ENCODE measurements at regions not wholly inside any gene's neighbourhood (a gene's known extent, or its start where the extent isn't known, plus 50 kb on each side); places are given as distances from the start of the nearest gene placed in this dataset.

GRCh38 chr3:124402791-124403190 lies 327.5 kb upstream of the UMPS start:
- no peak for DNase-seq (ENCODE audit: low read depth in 2 of 2)

GRCh38 chr3:124404621-124405020 lies 325.6 kb upstream of the UMPS start:
- DNase-seq (ENCODE audit: low read depth in 2 of 2) = no peak

GRCh38 chr3:124407260-124407659 lies 323.0 kb upstream of the UMPS start:
- no peak for DNase-seq (ENCODE audit: low read depth in 2 of 2)

GRCh38 chr3:124409650-124410275 lies 320.5 kb upstream of the UMPS start:
- DNase-seq (ENCODE audit: low read depth in 2 of 2) = no peak

- DNase-seq (ENCODE audit: low read depth in 2 of 2) = no peak
These were observed 319.8 kb upstream of the UMPS start for GRCh38 chr3:124410471-124410870.

DNA sequence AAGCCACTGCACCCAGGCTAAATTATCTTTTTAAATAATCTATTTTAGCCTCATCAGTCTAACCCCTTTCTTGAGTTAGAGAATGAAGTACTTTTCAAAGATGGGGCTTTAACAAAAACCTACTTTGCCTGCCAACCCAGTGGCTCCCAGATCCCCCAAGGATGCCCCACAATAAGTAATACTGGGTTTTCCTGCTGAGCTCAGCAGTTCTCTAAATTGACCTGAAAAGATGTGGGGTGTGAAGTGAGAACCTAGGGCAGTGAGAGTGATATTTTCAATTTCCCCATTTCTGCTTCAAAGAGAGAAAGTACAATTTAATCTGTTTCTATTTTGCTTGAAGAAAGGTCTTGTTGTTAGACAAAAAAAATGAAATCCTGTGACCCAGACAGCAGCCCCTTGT lies 318.5 kb upstream of the UMPS start:
- DNase-seq (ENCODE audit: low read depth in 2 of 2) = no peak

GRCh38 chr3:124412644-124413043 lies 317.6 kb upstream of the UMPS start:
- no peak for DNase-seq (ENCODE audit: low read depth in 2 of 2)

DNA sequence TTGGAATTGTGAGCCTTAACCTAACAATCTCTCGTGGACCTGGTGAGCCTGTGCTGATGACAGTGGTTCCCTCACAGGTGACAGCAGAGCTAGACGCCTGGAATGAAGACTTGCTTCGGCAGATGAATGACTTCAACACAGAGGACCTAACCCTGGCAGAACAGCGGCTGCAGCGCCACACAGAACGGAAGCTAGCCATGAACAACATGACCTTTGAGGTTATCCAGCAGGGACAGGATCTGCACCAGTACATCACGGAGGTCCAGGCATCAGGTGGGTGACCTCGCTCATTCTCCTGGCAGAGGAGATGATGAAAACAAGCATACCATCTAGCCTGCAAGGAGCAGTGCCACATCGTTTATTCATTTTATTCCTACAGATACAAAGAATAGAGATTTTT lies 316.9 kb upstream of the UMPS start:
- no peak for DNase-seq (ENCODE audit: low read depth in 2 of 2)

- DNase-seq (ENCODE audit: low read depth in 2 of 2) = no peak
These were observed 316.2 kb upstream of the UMPS start for GRCh38 chr3:124413989-124414598.

- DNase-seq (ENCODE audit: low read depth in 2 of 2) = no peak
These were observed 314.7 kb upstream of the UMPS start for GRCh38 chr3:124415446-124415960.

DNA sequence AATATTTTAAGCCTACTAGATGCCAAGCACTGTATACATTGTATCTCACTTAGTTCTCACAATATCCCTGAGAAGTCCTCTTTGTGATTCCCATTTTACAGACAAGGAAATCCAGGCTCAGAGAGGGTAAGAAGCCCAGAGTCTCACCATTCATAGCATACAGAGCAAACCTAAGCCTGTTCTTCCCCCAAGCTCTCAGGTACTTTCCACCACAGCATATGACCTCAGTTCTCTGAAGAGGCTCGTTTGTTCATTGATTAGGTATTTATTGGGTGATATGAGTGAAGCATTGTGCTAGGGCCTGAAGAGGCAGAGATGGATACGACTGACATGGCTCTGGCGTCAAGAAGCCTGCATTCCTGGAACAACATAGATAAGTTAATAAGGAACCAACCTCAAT lies 310.9 kb upstream of the UMPS start:
- DNase-seq (ENCODE audit: low read depth in 2 of 2) = no peak

DNA sequence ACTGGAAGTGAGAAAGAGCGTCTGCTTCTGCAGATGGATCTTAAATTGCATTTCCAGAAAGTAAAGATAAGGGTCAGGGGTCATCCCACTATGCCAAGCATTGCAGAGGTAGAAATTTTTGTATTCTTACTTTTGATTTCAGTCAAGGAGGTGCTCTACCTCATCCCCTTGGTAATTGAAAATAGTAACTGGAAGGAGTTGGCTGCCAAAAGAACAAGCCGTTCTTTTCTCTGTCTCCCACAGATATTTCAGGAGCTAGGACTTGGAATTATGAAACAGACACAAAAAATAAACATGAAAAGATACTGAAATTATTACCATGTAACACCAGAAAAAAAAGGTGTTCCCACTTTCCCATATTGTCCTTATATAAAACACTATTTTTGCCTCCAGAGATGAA lies 309.9 kb upstream of the UMPS start:
- no peak for DNase-seq (ENCODE audit: low read depth in 2 of 2)

DNA sequence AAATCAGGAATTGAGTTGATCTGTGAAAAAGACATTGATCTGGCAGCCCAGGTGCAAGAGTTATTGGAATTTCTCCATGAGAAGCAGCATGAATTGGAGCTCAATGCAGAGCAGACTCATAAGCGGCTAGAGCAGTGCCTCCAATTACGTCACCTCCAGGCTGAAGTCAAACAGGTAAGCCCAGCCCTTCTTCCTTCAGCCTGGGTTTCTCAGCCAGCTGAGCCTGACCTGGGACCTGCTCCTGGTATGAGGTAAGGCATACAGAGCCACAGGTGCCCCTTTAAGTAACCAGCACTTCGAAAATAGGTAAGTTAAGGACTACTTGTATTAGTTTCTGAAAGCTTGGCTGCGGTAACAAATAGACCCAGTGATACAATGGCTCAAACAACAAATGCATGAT lies 307.4 kb upstream of the UMPS start:
- DNase-seq (ENCODE audit: low read depth in 2 of 2) = no peak

GRCh38 chr3:124424396-124424795 lies 305.9 kb upstream of the UMPS start:
- no peak for DNase-seq (ENCODE audit: low read depth in 2 of 2)

DNA sequence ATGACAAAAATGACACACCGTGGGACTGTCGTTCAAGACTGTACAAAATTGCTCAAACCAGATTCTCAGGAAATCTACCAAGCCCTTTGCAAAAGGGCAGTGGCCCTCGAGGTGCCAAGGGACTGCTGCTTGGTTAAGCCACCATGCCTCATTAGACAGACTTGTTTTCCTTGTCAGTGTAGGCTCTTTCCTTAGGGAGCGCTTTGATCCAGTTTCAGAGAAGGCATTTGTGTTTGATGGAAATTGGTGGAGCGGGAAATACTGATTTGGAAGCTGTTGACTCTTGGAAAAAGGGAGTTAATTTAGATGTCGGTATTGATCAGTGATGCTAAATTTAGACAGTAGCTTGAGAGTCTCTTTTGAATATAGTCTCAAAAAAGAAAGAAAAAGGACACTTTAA lies 304.3 kb upstream of the UMPS start:
- DNase-seq (ENCODE audit: low read depth in 2 of 2) = no peak

GRCh38 chr3:124428372-124429128 lies 301.7 kb upstream of the UMPS start:
- no peak for DNase-seq (ENCODE audit: low read depth in 2 of 2)

DNA sequence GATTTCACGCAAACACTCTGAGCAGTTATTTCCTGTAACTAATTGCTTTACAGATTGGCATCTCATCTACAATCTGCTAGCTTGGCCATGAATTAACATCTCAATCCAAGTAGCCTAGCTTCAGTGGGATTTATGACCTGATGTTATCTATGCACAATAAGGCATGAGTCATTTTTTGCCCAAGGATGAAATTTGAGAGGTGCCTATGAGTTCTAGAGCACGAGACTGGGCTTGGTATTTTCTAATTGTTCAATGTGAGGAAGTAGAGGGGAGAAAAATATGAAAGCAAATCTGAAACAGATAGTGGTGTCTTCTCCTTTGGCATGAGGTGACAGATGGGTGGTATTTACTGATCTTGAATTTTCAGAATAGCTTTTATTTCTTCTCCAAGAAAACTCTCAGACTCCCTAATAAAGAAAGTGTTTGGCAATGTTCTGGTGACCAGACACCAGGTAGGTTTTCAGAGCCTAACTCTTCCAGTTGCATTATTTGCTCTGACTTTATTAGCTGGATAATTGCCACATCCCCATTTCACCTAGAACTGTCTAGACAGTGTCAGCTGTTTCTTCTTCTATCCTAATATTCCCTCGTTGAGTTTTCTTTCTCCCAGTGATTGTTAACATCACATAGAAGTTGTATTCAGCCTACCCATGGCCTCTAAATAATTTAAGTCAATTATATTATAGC lies 301.0 kb upstream of the UMPS start:
- DNase-seq (ENCODE audit: low read depth in 2 of 2) = no peak

DNA sequence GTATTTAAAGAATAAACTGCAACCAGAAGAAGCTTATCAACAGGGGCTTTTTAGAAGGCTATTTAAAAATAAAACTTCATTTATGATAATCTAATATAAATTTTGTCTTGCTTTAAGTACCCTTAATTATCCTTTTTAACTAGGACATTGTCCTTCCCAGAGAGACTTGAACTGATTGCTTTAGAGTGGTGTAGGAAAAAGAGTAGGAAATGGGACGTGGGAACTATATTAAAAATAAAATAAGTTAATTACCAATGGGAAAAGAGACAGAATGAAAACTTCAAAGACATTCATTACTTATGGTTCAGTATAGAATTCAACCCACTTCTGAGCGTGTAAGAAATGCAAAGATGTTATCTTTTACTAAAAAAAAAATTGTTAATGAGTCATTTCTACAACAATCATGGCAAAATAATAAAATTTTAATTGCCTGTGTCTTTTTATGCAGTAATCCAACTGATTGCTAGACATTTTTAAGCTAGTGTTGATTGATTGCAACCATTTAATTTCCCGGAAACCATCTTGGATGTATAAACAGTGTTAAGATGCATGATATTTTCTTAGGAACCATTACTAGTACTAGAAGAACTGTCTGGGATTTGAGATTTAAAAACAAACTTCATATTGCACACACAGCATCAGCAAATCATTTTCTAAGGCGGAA lies 298.8 kb upstream of the UMPS start:
- DNase-seq (ENCODE audit: low read depth in 2 of 2) = no peak

- no peak for DNase-seq (ENCODE audit: low read depth in 2 of 2)
These were observed 296.1 kb upstream of the UMPS start for GRCh38 chr3:124434176-124434575.

DNA sequence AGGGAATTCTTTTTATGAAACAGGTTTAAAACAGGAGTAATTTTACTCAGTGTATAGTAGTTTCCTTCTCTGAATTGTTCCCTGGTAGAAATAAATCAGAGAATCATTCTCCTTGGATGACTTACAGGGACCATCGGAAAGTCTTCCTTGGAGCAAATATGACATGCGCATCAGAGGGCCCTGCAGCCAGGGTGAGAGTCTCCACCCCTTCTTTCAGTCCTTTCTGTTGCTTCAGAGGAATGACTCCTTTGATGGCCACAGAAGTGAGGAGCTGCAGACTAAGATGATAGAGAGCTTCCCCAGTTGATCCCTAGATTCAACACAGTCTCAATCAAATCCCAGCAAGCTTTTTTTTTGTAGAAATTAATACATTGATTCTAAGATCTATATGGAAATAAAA lies 294.8 kb upstream of the UMPS start:
- no peak for DNase-seq (ENCODE audit: low read depth in 2 of 2)

- no peak for DNase-seq (ENCODE audit: low read depth in 2 of 2)
These were observed 291.4 kb upstream of the UMPS start for GRCh38 chr3:124438813-124439212.

DNA sequence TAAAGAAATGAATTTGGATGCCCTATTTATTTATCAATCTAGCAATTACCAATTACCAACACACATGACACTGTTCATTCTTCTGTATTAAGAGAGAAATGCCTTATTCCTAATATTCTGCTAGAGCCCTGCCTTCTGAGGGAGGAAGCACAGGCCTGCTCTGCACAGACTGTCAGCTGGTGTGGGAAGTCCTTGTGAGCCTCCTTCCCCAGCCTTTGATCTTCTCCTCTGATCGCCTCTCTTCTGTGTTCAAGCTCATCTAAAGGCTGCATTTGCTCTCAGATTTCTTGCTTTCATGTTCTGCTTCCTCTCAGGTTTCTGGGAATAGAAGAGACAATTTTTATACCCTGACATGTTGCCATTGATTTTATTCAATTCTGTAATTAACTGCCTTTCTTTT lies 290.6 kb upstream of the UMPS start:
- DNase-seq (ENCODE audit: low read depth in 2 of 2) = no peak

Data from stimulated activated CD4-positive, alpha-beta T cell treated with anti-CD3 and anti-CD28 coated beads, Interleukin-4, amount 100 ng/mL, for 48 hours (primary cell).